HCT116 (cell line): ENCODE measurements at regions not wholly inside any gene's neighbourhood (a gene's known extent, or its start where the extent isn't known, plus 50 kb on each side); places are given as distances from the start of the nearest gene placed in this dataset.

ENCODE experiments used
- ATAC-seq: fragments of 200-7000 bp; cut with Tn5 transposase; 2 replicates; pipeline ENCODE4 v1.9.1; 2020; ENCODE audit warnings: mild to moderate bottlenecking, moderate library complexity
- BruUV-seq: library from RNA; stranded (reverse); fragments of 400-500 nt; replicated peaks from 2 replicates; lab custom pipeline; 2021; lab: Mats Ljungman, UMichigan
- CTCF ChIA-PET: fragments of 300-600 bp; sonication (Branson Sonifier 250); formaldehyde crosslinking; loops from one replicate; lab custom pipeline; 2021; ENCODE audit warnings: antibody characterized with exemption; lab: Charles Lee
- POLR2A ChIA-PET: fragments of 300-600, 350-600 bp; sonication (Branson Sonifier 250); formaldehyde crosslinking; loops from one replicate; lab custom pipeline; 2021; ENCODE audit warnings: antibody characterized with exemption; lab: Charles Lee
- RAD21 ChIA-PET, 2 experiments: fragments of 300-600 bp; sonication (Branson Sonifier 250); formaldehyde crosslinking; loops; one replicate each; lab custom pipeline; 2023; ENCODE audit warnings: low total read pairs in 2 of 2; ENCODE audit not compliant: uncharacterized antibody in 2 of 2, unreplicated experiment in 2 of 2, low non-redundant PET in 1 of 2; lab: Charles Lee
- DNase-seq: peaks from one replicate; pipeline ENCODE4 v3.0.0-alpha.2; 2010; ENCODE audit warnings: low read depth, low spot score
- H2AFZ ChIP-seq: fragments of 200-600 bp; shearing (Covaris generic), sonication (generic); 2 replicates; pipeline ENCODE4 v1.6.1; 2017; ENCODE audit warnings: low read depth, mixed run types, mixed read lengths, antibody characterized with exemption, low read length; ENCODE audit not compliant: poor library complexity, severe bottlenecking
- H3K27ac ChIP-seq: 2 replicates; pipeline ENCODE4 v1.5.1; 2012; ENCODE audit warnings: low read depth, low read length
- H3K27me3 ChIP-seq: fragments of 200-600 bp; sonication (generic); 2 replicates; pipeline ENCODE4 v1.6.1; 2016; ENCODE audit warnings: mixed run types, low read length, mixed read lengths; ENCODE audit not compliant: insufficient read depth
- H3K36me3 ChIP-seq, 2 experiments: fragments of 200-500 bp in 1 of 2; fragments of 200-600 bp in 1 of 2; sonication (Bioruptor generic) in 1 of 2; sonication (generic) in 1 of 2; 2 replicates each; pipeline versions ENCODE4 v1.5.1 to v1.6.1; 2014 to 2016; ENCODE audit warnings: low read length in 2 of 2, inconsistent platforms in 1 of 2, mixed read lengths in 1 of 2, mixed run types in 1 of 2; ENCODE audit not compliant: insufficient read depth in 2 of 2, control insufficient read depth in 1 of 2
- H3K4me1 ChIP-seq, 2 experiments: fragments of 200-600 bp in 1 of 2; sonication (generic) in 1 of 2; 2 replicates each; pipeline versions ENCODE4 v1.5.1 to v1.6.1; 2012 to 2017; ENCODE audit warnings: low read length in 2 of 2, inconsistent platforms in 1 of 2, mild to moderate bottlenecking in 1 of 2, mixed read lengths in 1 of 2, mixed run types in 1 of 2, moderate library complexity in 1 of 2; ENCODE audit not compliant: insufficient read depth in 2 of 2, control insufficient read depth in 1 of 2
- H3K4me2 ChIP-seq: fragments of 200-600 bp; sonication (generic); 2 replicates; pipeline ENCODE4 v1.6.1; 2017; ENCODE audit warnings: mixed run types, low read length, mixed read lengths
- H3K4me3 ChIP-seq, 2 experiments: fragments of 200-600 bp in 1 of 2; sonication (generic) in 1 of 2; replicated peaks in 1 of 2; 2 replicates each; pipeline ENCODE4 v1.5.1; 2011 to 2016; ENCODE audit warnings: low read length in 2 of 2, control low read depth in 1 of 2, low read depth in 1 of 2, mild to moderate bottlenecking in 1 of 2, mixed read lengths in 1 of 2, mixed run types in 1 of 2
- H3K79me2 ChIP-seq: fragments of 200-600 bp; sonication (generic); 2 replicates; pipeline ENCODE4 v1.6.1; 2017; ENCODE audit warnings: mild to moderate bottlenecking, mixed run types, low read length, moderate library complexity, mixed read lengths; ENCODE audit not compliant: insufficient read depth
- H3K9ac ChIP-seq: fragments of 200-600 bp; sonication (generic); 2 replicates; pipeline ENCODE4 v1.6.1; 2016; ENCODE audit warnings: low read length, mixed read lengths
- H3K9me2 ChIP-seq: fragments of 200-600 bp; sonication (generic), shearing (Covaris generic); 2 replicates; pipeline ENCODE4 v1.6.1; 2017; ENCODE audit warnings: mixed run types, mild to moderate bottlenecking, moderate library complexity; ENCODE audit not compliant: insufficient read depth
- H3K9me3 ChIP-seq, 2 experiments: fragments of 200-500 bp in 1 of 2; fragments of 200-600 bp in 1 of 2; sonication (Bioruptor generic) in 1 of 2; sonication (generic) in 1 of 2; 2 replicates each; pipeline ENCODE4 v1.6.1; 2014 to 2017; ENCODE audit warnings: low read length in 2 of 2, mixed read lengths in 2 of 2, inconsistent platforms in 1 of 2, low read depth in 1 of 2, mild to moderate bottlenecking in 1 of 2, mixed run types in 1 of 2, moderate library complexity in 1 of 2; ENCODE audit not compliant: control insufficient read depth in 1 of 2, insufficient read depth in 1 of 2
- H4K20me1 ChIP-seq: fragments of 200-600 bp; sonication (generic), shearing (Covaris generic); 2 replicates; pipeline ENCODE4 v1.6.1; 2017; ENCODE audit warnings: mixed run types, mild to moderate bottlenecking, moderate library complexity; ENCODE audit not compliant: insufficient read depth
- ATF3 ChIP-seq: IDR thresholded peaks from 2 replicates; pipeline ENCODE4 v1.6.1; 2012
- CBX3 ChIP-seq: IDR thresholded peaks from 2 replicates; pipeline ENCODE4 v1.6.1; 2012; ENCODE audit warnings: low read depth
- ELF1 ChIP-seq: IDR thresholded peaks from 2 replicates; pipeline ENCODE4 v1.6.1; 2012; ENCODE audit warnings: low read depth, borderline replicate concordance
- EZH2 ChIP-seq: fragments of 200-600 bp; sonication (generic); IDR thresholded peaks from 2 replicates; pipeline ENCODE4 v1.6.1; 2017; ENCODE audit warnings: antibody characterized with exemption, mixed run types
- FOSL1 ChIP-seq: IDR thresholded peaks from 2 replicates; pipeline ENCODE4 v1.6.1; 2012; ENCODE audit warnings: low read depth
- JUND ChIP-seq: IDR thresholded peaks from 2 replicates; pipeline ENCODE4 v1.6.1; 2012
- POLR2A ChIP-seq: IDR thresholded peaks from 2 replicates; pipeline ENCODE4 v1.7.0; 2011; ENCODE audit warnings: borderline replicate concordance; ENCODE audit not compliant: insufficient read depth, insufficient read length; ENCODE audit errors: extremely low read depth
- POLR2AphosphoS5 ChIP-seq: IDR thresholded peaks from 2 replicates; pipeline ENCODE4 v1.6.1; 2011; ENCODE audit warnings: mild to moderate bottlenecking, low read depth, low read length, moderate library complexity
- RAD21 ChIP-seq: IDR thresholded peaks from 2 replicates; pipeline ENCODE4 v1.6.1; 2012; ENCODE audit warnings: low read depth, mild to moderate bottlenecking
- SIN3A ChIP-seq: IDR thresholded peaks from 2 replicates; pipeline ENCODE4 v1.6.1; 2012; ENCODE audit warnings: low read depth
- SP1 ChIP-seq: IDR thresholded peaks from 2 replicates; pipeline ENCODE4 v1.6.1; 2012; ENCODE audit warnings: low read depth
- TCF7L2 ChIP-seq: IDR thresholded peaks from 2 replicates; pipeline ENCODE4 v1.7.0; 2011; ENCODE audit warnings: borderline replicate concordance, inconsistent platforms; ENCODE audit not compliant: insufficient read depth, insufficient read length; ENCODE audit errors: extremely low read depth
- YY1 ChIP-seq: IDR thresholded peaks from 2 replicates; pipeline ENCODE4 v1.6.1; 2011; ENCODE audit warnings: low read length, low read depth, moderate library complexity, mild to moderate bottlenecking; ENCODE audit not compliant: insufficient replicate concordance; ENCODE audit errors: extremely low read depth
- ZBTB33 ChIP-seq: IDR thresholded peaks from 2 replicates; pipeline ENCODE4 v1.6.1; 2011; ENCODE audit warnings: mild to moderate bottlenecking, low read length, moderate library complexity; ENCODE audit not compliant: insufficient replicate concordance; ENCODE audit errors: extremely low read depth
- ZFX ChIP-seq: fragments of 450-650 bp; IDR thresholded peaks from 2 replicates; pipeline ENCODE4 v1.6.1; 2017
- ZNF274 ChIP-seq: fragments of 200-500 bp; sonication (Bioruptor generic); IDR thresholded peaks from 2 replicates; pipeline ENCODE4 v1.6.1; 2014; ENCODE audit warnings: mild to moderate bottlenecking, low read depth, low read length, inconsistent platforms
- intact Hi-C: fragments of 100-400 bp; cut with micrococcal nuclease; formaldehyde crosslinking; loops from 2 replicates; pipeline ENCODE4 v1.10.0; 2022

GRCh38 chr4:54581807-54582206 is 76.0 kb upstream of the KIT start (continued):
- TF ChIP-seq FOSL1 (no peak), CBX3 (no peak), ZBTB33 (no peak), POLR2A (no peak), SP1 (no peak), JUND (no peak), RAD21 (no peak), ZFX (no peak), ELF1 (no peak), ATF3 (no peak), SIN3A (no peak), EZH2 (no peak), YY1 (no peak)

GRCh38 chr4:54585321-54586000 is 72.3 kb upstream of the KIT start:
- Histone ChIP-seq H3K27ac (no peak overlapping the region), H3K9me2 (no peaks in the 10 kb centered on the region), H3K9ac (no peak overlapping the region), H4K20me1 (no peaks in the 10 kb centered on the region), H3K79me2 (no peaks in the 10 kb centered on the region), H2AFZ (no peak overlapping the region), H3K4me3 (no peak overlapping the region), H3K27me3 (peaks cover 9% of the 10 kb centered on the region; the same call in 1 of the 2 replicates), H3K9me3 (no peaks in the 10 kb centered on the region), H3K4me2 (no peak overlapping the region), H3K4me1 (no peaks in the 10 kb centered on the region), H3K36me3 (no peaks in the 10 kb centered on the region)
- DNase-seq = no peak
- ChIA-PET CTCF (no interaction called here), RAD21 (no interaction called here), POLR2A (no interaction called here)
- ATAC-seq = no peak
- TF ChIP-seq SIN3A = no peak
- TF ChIP-seq POLR2AphosphoS5 = no peak
- no peak for TF ChIP-seq CBX3
- TF ChIP-seq ZNF274 = no peak
- no peak for TF ChIP-seq TCF7L2
- intact Hi-C loops = no loop called here
- no TSS peak for BruUV-seq
